Caco-2 (cell line): ENCODE measurements at regions not wholly inside any gene's neighbourhood (a gene's known extent, or its start where the extent isn't known, plus 50 kb on each side); places are given as distances from the start of the nearest gene placed in this dataset.
"Not testable (repeated sequence)": the region's sequence is repeated elsewhere in the genome, so short reads cannot be mapped to it uniquely, and the experiment has no call there.

Experiments used
- BruUV-seq: library from RNA; stranded (reverse); fragments of 400-500 nt; replicated peaks from 2 replicates; lab custom pipeline; 2021; lab: Mats Ljungman, UMichigan
- CTCF ChIA-PET: fragments of 300-600 bp; sonication (Branson Sonifier 250); formaldehyde crosslinking; loops from one replicate; lab custom pipeline; 2022; ENCODE audit warnings: antibody characterized with exemption; lab: Charles Lee
- POLR2A ChIA-PET: fragments of 300-600 bp; sonication (Branson Sonifier 250); formaldehyde crosslinking; loops from one replicate; lab custom pipeline; 2022; ENCODE audit warnings: antibody characterized with exemption; lab: Charles Lee
- DNase-seq, 2 experiments: peaks; one replicate each; pipeline versions ENCODE4 v3.0.0 to v3.0.0-alpha.2; 2020 to 2022
- H3K27me3 ChIP-seq: replicated peaks from 2 replicates; pipeline ENCODE4 v1.6.0; 2011; ENCODE audit warnings: low read length; ENCODE audit not compliant: control insufficient read depth, insufficient read depth
- H3K36me3 ChIP-seq: 2 replicates; pipeline ENCODE4 v1.5.1; 2011; ENCODE audit warnings: low read length; ENCODE audit not compliant: control insufficient read depth, insufficient read depth
- H3K4me1 ChIP-seq: fragments of 250-450 bp; sonication (Bioruptor Pico); 2 replicates; pipeline ENCODE4 v1.5.1; 2020; ENCODE audit warnings: mild to moderate bottlenecking
- H3K4me3 ChIP-seq: 2 replicates; pipeline ENCODE4 v1.5.1; 2011; ENCODE audit warnings: low read depth, mild to moderate bottlenecking, control low read depth, low read length
- H3K9me3 ChIP-seq: fragments of 250-450 bp; sonication (Bioruptor Pico); 2 replicates; pipeline ENCODE4 v1.5.1; 2020; ENCODE audit warnings: mild to moderate bottlenecking, moderate library complexity
- H3K27ac Mint-ChIP-seq: one replicate; pipeline ENCODE4 v1.8.0; 2022; ENCODE audit warnings: mixed read lengths; ENCODE audit not compliant: unreplicated experiment
- H3K27me3 Mint-ChIP-seq: one replicate; pipeline ENCODE4 v1.8.0; 2022; ENCODE audit warnings: mixed read lengths; ENCODE audit not compliant: insufficient read depth, unreplicated experiment
- H3K36me3 Mint-ChIP-seq: one replicate; pipeline ENCODE4 v1.8.0; 2022; ENCODE audit warnings: mild to moderate bottlenecking, mixed read lengths; ENCODE audit not compliant: insufficient read depth, unreplicated experiment
- H3K4me1 Mint-ChIP-seq: one replicate; pipeline ENCODE4 v1.8.0; 2022; ENCODE audit warnings: low read depth, mixed read lengths; ENCODE audit not compliant: unreplicated experiment
- H3K4me3 Mint-ChIP-seq: one replicate; pipeline ENCODE4 v1.8.0; 2022; ENCODE audit warnings: mild to moderate bottlenecking, moderate library complexity, mixed read lengths; ENCODE audit not compliant: unreplicated experiment
- H3K9me3 Mint-ChIP-seq: one replicate; pipeline ENCODE4 v1.8.0; 2022; ENCODE audit warnings: mixed read lengths; ENCODE audit not compliant: unreplicated experiment
- intact Hi-C: fragments of 100-400 bp; cut with micrococcal nuclease; formaldehyde crosslinking; loops from one replicate; pipeline ENCODE4 v1.10.0; 2022; ENCODE audit not compliant: unreplicated experiment
- TF ChIP-seq, protein P1 (sequence below), 2 experiments: fragments of 200-600 bp in 1 of 2; IDR thresholded peaks; 1 replicate in 1 of 2; 2 replicates in 1 of 2; pipeline versions ENCODE4 v1.5.1 to v1.8.0; 2011 to 2022; ENCODE audit warnings: antibody characterized with exemption in 1 of 2, control low read depth in 1 of 2, inconsistent platforms in 1 of 2, low read depth in 1 of 2, low read length in 1 of 2, mild to moderate bottlenecking in 1 of 2, moderate library complexity in 1 of 2; ENCODE audit not compliant: insufficient read depth in 1 of 2, severe bottlenecking in 1 of 2, unreplicated experiment in 1 of 2

DNA sequence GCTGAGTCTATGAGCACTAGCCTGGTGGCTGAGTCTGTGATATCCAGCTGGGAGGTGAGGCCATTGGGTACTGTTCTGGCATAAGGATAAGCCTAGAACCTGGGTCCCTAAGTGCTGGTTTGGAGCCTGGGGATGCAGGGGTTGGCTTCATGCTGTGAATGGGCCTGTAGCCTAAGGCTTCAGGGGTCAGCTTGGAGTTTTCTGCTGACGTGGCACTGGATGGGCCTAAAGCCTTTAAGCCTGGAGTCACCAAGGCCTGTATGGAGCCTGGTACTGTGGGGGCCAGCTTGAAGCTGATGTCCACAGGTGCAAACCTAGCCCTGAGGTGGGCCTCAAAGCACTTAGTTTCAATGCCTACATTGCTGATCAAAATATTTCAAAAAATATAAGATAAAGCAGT lies 979.6 kb upstream of the POU3F4 start:
- TF ChIP-seq, protein P1, sequence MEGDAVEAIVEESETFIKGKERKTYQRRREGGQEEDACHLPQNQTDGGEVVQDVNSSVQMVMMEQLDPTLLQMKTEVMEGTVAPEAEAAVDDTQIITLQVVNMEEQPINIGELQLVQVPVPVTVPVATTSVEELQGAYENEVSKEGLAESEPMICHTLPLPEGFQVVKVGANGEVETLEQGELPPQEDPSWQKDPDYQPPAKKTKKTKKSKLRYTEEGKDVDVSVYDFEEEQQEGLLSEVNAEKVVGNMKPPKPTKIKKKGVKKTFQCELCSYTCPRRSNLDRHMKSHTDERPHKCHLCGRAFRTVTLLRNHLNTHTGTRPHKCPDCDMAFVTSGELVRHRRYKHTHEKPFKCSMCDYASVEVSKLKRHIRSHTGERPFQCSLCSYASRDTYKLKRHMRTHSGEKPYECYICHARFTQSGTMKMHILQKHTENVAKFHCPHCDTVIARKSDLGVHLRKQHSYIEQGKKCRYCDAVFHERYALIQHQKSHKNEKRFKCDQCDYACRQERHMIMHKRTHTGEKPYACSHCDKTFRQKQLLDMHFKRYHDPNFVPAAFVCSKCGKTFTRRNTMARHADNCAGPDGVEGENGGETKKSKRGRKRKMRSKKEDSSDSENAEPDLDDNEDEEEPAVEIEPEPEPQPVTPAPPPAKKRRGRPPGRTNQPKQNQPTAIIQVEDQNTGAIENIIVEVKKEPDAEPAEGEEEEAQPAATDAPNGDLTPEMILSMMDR (IDR thresholded peaks at IDR 0.05; ENCODE audit: insufficient read depth in 1 of 2, low read depth in 1 of 2, low read length in 1 of 2, severe bottlenecking in 1 of 2, unreplicated experiment in 1 of 2): no peak
- H3K4me3 ChIP-seq: no peak overlapping the region
- Mint-ChIP-seq H3K9me3 (no peaks in the 10 kb centered on the region), H3K36me3 (peaks cover 6% of the 10 kb centered on the region), H3K4me3 (no peak overlapping the region), H3K27ac (no peak overlapping the region), H3K4me1 (no peaks in the 10 kb centered on the region), H3K27me3 (no peaks in the 10 kb centered on the region)
- no peaks in the 10 kb centered on the region for H3K9me3 ChIP-seq
- no peaks in the 10 kb centered on the region for H3K27me3 ChIP-seq
- CTCF ChIA-PET: no interaction called here
- DNase-seq: no peak
- no peaks in the 10 kb centered on the region for H3K36me3 ChIP-seq
- BruUV-seq: no TSS peak
- POLR2A ChIA-PET: no interaction called here
- no peaks in the 10 kb centered on the region for H3K4me1 ChIP-seq
- intact Hi-C loops: no loop called here

GRCh38 chrX:82534086-82534597 lies 973.9 kb upstream of the POU3F4 start:
- H3K27ac Mint-ChIP-seq: no peak overlapping the region
- TF ChIP-seq, protein P1 (IDR thresholded peaks at IDR 0.05; ENCODE audit: insufficient read depth in 1 of 2, low read depth in 1 of 2, low read length in 1 of 2, severe bottlenecking in 1 of 2, unreplicated experiment in 1 of 2): no peak
- CTCF ChIA-PET: no interaction called here
- Histone ChIP-seq H3K27me3 (no peaks in the 10 kb centered on the region), H3K4me1 (no peaks in the 10 kb centered on the region), H3K36me3 (no peaks in the 10 kb centered on the region), H3K4me3 (no peak overlapping the region), H3K9me3 (no peaks in the 10 kb centered on the region)
- no peaks in the 10 kb centered on the region for H3K9me3 Mint-ChIP-seq
- intact Hi-C loops: no loop called here
- H3K36me3 Mint-ChIP-seq: peaks cover 6% of the 10 kb centered on the region
- no TSS peak for BruUV-seq
- DNase-seq: no peak
- H3K27me3 Mint-ChIP-seq: no peaks in the 10 kb centered on the region
- H3K4me1 Mint-ChIP-seq: no peaks in the 10 kb centered on the region
- H3K4me3 Mint-ChIP-seq: no peak overlapping the region
- POLR2A ChIA-PET: no interaction called here

DNA sequence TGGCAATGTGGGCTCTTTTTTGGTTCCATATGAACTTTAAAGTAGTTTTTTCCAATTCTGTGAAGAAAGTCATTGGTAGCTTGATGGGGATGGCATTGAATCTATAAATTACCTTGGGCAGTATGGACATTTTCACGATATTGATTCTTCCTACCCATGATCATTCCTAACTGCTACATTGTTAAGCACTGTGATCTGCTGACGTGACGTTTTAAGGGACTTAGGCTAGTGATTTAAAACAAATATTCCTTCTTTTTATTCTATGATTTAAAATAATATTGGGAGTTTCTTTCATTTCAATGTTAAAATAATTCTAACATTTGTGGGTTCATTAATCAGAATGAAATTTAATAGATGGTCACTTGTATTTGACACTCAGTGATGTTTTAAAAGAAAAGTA lies 970.9 kb upstream of the POU3F4 start:
- H3K9me3 Mint-ChIP-seq, BruUV-seq, H3K27me3 ChIP-seq, DNase-seq, POLR2A ChIA-PET, H3K4me1 Mint-ChIP-seq, H3K4me1 ChIP-seq, H3K36me3 Mint-ChIP-seq, H3K4me3 ChIP-seq, H3K27me3 Mint-ChIP-seq, CTCF ChIA-PET, H3K4me3 Mint-ChIP-seq, H3K36me3 ChIP-seq, H3K27ac Mint-ChIP-seq, H3K9me3 ChIP-seq, intact Hi-C loops: not testable (repeated sequence)

GRCh38 chrX:82541822-82542221 lies 966.3 kb upstream of the POU3F4 start:
- POLR2A ChIA-PET: no interaction called here
- Mint-ChIP-seq H3K4me1 (no peaks in the 10 kb centered on the region), H3K27me3 (no peaks in the 10 kb centered on the region)

GRCh38 chrX:82552201-82552600 lies 955.9 kb upstream of the POU3F4 start:
- intact Hi-C loops, H3K27me3 ChIP-seq, CTCF ChIA-PET, H3K36me3 ChIP-seq, BruUV-seq, H3K9me3 ChIP-seq, H3K4me3 Mint-ChIP-seq, H3K4me1 ChIP-seq, H3K9me3 Mint-ChIP-seq, DNase-seq, H3K27ac Mint-ChIP-seq, H3K36me3 Mint-ChIP-seq, H3K4me1 Mint-ChIP-seq, H3K4me3 ChIP-seq, H3K27me3 Mint-ChIP-seq, POLR2A ChIA-PET: not testable (repeated sequence)

More at GRCh38 chrX:82541822-82542221, 966.3 kb upstream of the POU3F4 start:
- BruUV-seq: no TSS peak
- TF ChIP-seq, protein P1 (IDR thresholded peaks at IDR 0.05; ENCODE audit: insufficient read depth in 1 of 2, low read depth in 1 of 2, low read length in 1 of 2, severe bottlenecking in 1 of 2, unreplicated experiment in 1 of 2): no peak
- H3K36me3 ChIP-seq: no peaks in the 10 kb centered on the region
- intact Hi-C loops: no loop called here
- CTCF ChIA-PET: no interaction called here
- no peak overlapping the region for H3K27ac Mint-ChIP-seq
- no peaks in the 10 kb centered on the region for H3K36me3 Mint-ChIP-seq
- no peaks in the 10 kb centered on the region for H3K9me3 ChIP-seq
- DNase-seq: no peak
- H3K4me1 ChIP-seq: no peaks in the 10 kb centered on the region
- H3K4me3 ChIP-seq: no peak overlapping the region
- H3K9me3 Mint-ChIP-seq: no peaks in the 10 kb centered on the region
- no peak overlapping the region for H3K4me3 Mint-ChIP-seq
- H3K27me3 ChIP-seq: no peaks in the 10 kb centered on the region
